UCSD-AML1 (cell line): ENCODE measurements at regions not wholly inside any gene's neighbourhood (a gene's known extent, or its start where the extent isn't known, plus 50 kb on each side); places are given as distances from the start of the nearest gene placed in this dataset.

Experiments used
- DNase-seq: peaks from one replicate; lab custom pipeline; 2025; ENCODE audit not compliant: unreplicated experiment; lab: John Stamatoyannopoulos, UW

GRCh38 chr12:84689638-84690037, 223.0 kb downstream of the SLC6A15 start:
- DNase-seq: no peak

- DNase-seq: no peak
Measured at GRCh38 chr12:84685379-84685778, 227.2 kb downstream of the SLC6A15 start.

- DNase-seq: no peak
Measured at GRCh38 chr12:84676787-84677186, 235.8 kb downstream of the SLC6A15 start.

- no peak for DNase-seq
Measured at GRCh38 chr12:84661786-84662185, 250.8 kb downstream of the SLC6A15 start.

- no peak for DNase-seq
Measured at GRCh38 chr12:84660139-84660538, 252.5 kb downstream of the SLC6A15 start.

GRCh38 chr12:84658877-84659276, 253.7 kb downstream of the SLC6A15 start:
- DNase-seq: no peak

GRCh38 chr12:84656705-84657104, 255.9 kb downstream of the SLC6A15 start:
- no peak for DNase-seq

- no peak for DNase-seq
Measured at GRCh38 chr12:84653482-84653881, 259.1 kb downstream of the SLC6A15 start.

GRCh38 chr12:84648425-84648824, 264.2 kb downstream of the SLC6A15 start:
- DNase-seq: no peak

GRCh38 chr12:84644908-84645307, 267.7 kb downstream of the SLC6A15 start:
- DNase-seq: no peak

- no peak for DNase-seq
Measured at GRCh38 chr12:84643993-84644392, 268.6 kb downstream of the SLC6A15 start.

- no peak for DNase-seq
Measured at GRCh38 chr12:84641940-84642545, 270.6 kb downstream of the SLC6A15 start.

- no peak for DNase-seq
Measured at GRCh38 chr12:84638811-84639368, 273.7 kb downstream of the SLC6A15 start.

- no peak for DNase-seq
Measured at GRCh38 chr12:84637926-84638325, 274.7 kb downstream of the SLC6A15 start.

- no peak for DNase-seq
Measured at GRCh38 chr12:84636801-84637290, 275.8 kb downstream of the SLC6A15 start.

- no peak for DNase-seq
Measured at GRCh38 chr12:84634526-84634925, 278.1 kb downstream of the SLC6A15 start.

GRCh38 chr12:84632556-84632955, 280.0 kb downstream of the SLC6A15 start:
- DNase-seq: no peak

- no peak for DNase-seq
Measured at GRCh38 chr12:84631020-84631419, 281.6 kb downstream of the SLC6A15 start.

GRCh38 chr12:84627593-84627992, 285.0 kb downstream of the SLC6A15 start:
- no peak for DNase-seq

- DNase-seq: no peak
Measured at GRCh38 chr12:84624601-84625000, 288.0 kb downstream of the SLC6A15 start.

GRCh38 chr12:84619053-84619571, 293.5 kb downstream of the SLC6A15 start:
- no peak for DNase-seq

GRCh38 chr12:84607170-84607819, 305.3 kb downstream of the SLC6A15 start:
- no peak for DNase-seq
